GM23338 (cell line): ENCODE measurements at regions not wholly inside any gene's neighbourhood (a gene's known extent, or its start where the extent isn't known, plus 50 kb on each side); places are given as distances from the start of the nearest gene placed in this dataset.

ENCODE experiments used
- ATAC-seq: fragments of 200-7000 bp; cut with Tn5 transposase; 3 replicates; pipeline ENCODE4 v1.9.1; 2020
- DNase-seq: peaks from one replicate; pipeline ENCODE4 v3.0.0-alpha.2; 2015; ENCODE audit warnings: low spot score
- H2AFZ ChIP-seq: fragments of 200-600 bp; sonication (generic); 2 replicates; pipeline ENCODE4 v1.8.0; 2016; ENCODE audit warnings: antibody characterized with exemption, mild to moderate bottlenecking, moderate library complexity
- H3F3A ChIP-seq: fragments of 200-600 bp; sonication (generic); replicated peaks from 2 replicates; pipeline ENCODE4 v1.8.0; 2017; ENCODE audit warnings: antibody characterized with exemption, mixed run types, low read depth
- H3K27ac ChIP-seq: fragments of 200-600 bp; sonication (generic); 2 replicates; pipeline ENCODE4 v1.6.1; 2016; ENCODE audit warnings: low read depth
- H3K27me3 ChIP-seq: fragments of 200-600 bp; sonication (generic); 2 replicates; pipeline ENCODE4 v1.8.0; 2016; ENCODE audit warnings: mild to moderate bottlenecking, mixed run types, moderate library complexity; ENCODE audit not compliant: insufficient read depth
- H3K36me3 ChIP-seq: fragments of 200-600 bp; sonication (generic); 2 replicates; pipeline ENCODE4 v1.8.0; 2016; ENCODE audit warnings: mild to moderate bottlenecking; ENCODE audit not compliant: insufficient read depth
- H3K4me1 ChIP-seq: fragments of 200-600 bp; sonication (generic); 2 replicates; pipeline ENCODE4 v1.8.0; 2016; ENCODE audit warnings: mild to moderate bottlenecking, moderate library complexity; ENCODE audit not compliant: insufficient read depth
- H3K4me2 ChIP-seq: fragments of 200-600 bp; sonication (generic); 2 replicates; pipeline ENCODE4 v1.7.1; 2017; ENCODE audit warnings: mixed run types
- H3K4me3 ChIP-seq: fragments of 200-600 bp; sonication (generic); 2 replicates; pipeline ENCODE4 v1.6.1; 2016; ENCODE audit warnings: mixed run types
- H3K79me2 ChIP-seq: fragments of 200-600 bp; sonication (generic); replicated peaks from 2 replicates; pipeline ENCODE4 v1.8.0; 2017; ENCODE audit warnings: mild to moderate bottlenecking; ENCODE audit not compliant: insufficient read depth
- H3K9me2 ChIP-seq: fragments of 200-600 bp; sonication (generic); 2 replicates; pipeline ENCODE4 v1.8.0; 2017; ENCODE audit not compliant: insufficient read depth
- H4K20me1 ChIP-seq: fragments of 200-600 bp; sonication (generic); replicated peaks from 2 replicates; pipeline ENCODE4 v1.8.0; 2017; ENCODE audit warnings: mild to moderate bottlenecking; ENCODE audit not compliant: insufficient read depth
- H3K27ac Mint-ChIP-seq: 2 replicates; pipeline ENCODE4 v1.8.0; 2020; ENCODE audit warnings: inconsistent platforms, mild to moderate bottlenecking, moderate library complexity, mixed read lengths
- H3K27me3 Mint-ChIP-seq: 3 replicates; pipeline ENCODE4 v1.8.0; 2022; ENCODE audit warnings: low read depth, mild to moderate bottlenecking, moderate library complexity, mixed read lengths, inconsistent platforms; ENCODE audit not compliant: insufficient read depth, poor library complexity
- H3K36me3 Mint-ChIP-seq: 3 replicates; pipeline ENCODE4 v1.8.0; 2021; ENCODE audit warnings: low read depth, mild to moderate bottlenecking, inconsistent platforms, moderate library complexity, mixed read lengths
- H3K4me1 Mint-ChIP-seq: 3 replicates; pipeline ENCODE4 v1.8.0; 2020; ENCODE audit warnings: mild to moderate bottlenecking, inconsistent platforms, mixed read lengths
- H3K4me3 Mint-ChIP-seq: 3 replicates; pipeline ENCODE4 v1.8.0; 2021; ENCODE audit warnings: moderate library complexity, mild to moderate bottlenecking, inconsistent platforms, mixed read lengths
- H3K9me3 Mint-ChIP-seq: 3 replicates; pipeline ENCODE4 v1.8.0; 2020; ENCODE audit warnings: moderate library complexity, mild to moderate bottlenecking, inconsistent platforms, mixed read lengths
- CTCF ChIP-seq, 2 experiments: fragments of 200-600 bp in 1 of 2; sonication (generic) in 1 of 2; conservative IDR thresholded peaks; 2 replicates each; pipeline versions ENCODE4 v1.5.1 to v1.6.1; 2016 to 2017; ENCODE audit warnings: antibody characterized with exemption in 2 of 2, low read depth in 2 of 2, mild to moderate bottlenecking in 2 of 2, moderate library complexity in 1 of 2
- EZH2phosphoT487 ChIP-seq: fragments of 200-600 bp; sonication (generic); IDR thresholded peaks from one replicate; pipeline ENCODE4 v1.8.1; 2018; ENCODE audit warnings: antibody characterized with exemption; ENCODE audit not compliant: unreplicated experiment
- TF ChIP-seq, protein P1 (sequence below): fragments of 250-450 bp; sonication (Bioruptor Pico); IDR thresholded peaks from 2 replicates; pipeline ENCODE4 v1.5.0; 2020; ENCODE audit warnings: mild to moderate bottlenecking, moderate library complexity

- no peaks in the 10 kb centered on the region for H4K20me1 ChIP-seq
- no peak for TF ChIP-seq CTCF (conservative IDR thresholded peaks at IDR 0.05; ENCODE audit: low read depth in 2 of 2)
- TF ChIP-seq, protein P1, sequence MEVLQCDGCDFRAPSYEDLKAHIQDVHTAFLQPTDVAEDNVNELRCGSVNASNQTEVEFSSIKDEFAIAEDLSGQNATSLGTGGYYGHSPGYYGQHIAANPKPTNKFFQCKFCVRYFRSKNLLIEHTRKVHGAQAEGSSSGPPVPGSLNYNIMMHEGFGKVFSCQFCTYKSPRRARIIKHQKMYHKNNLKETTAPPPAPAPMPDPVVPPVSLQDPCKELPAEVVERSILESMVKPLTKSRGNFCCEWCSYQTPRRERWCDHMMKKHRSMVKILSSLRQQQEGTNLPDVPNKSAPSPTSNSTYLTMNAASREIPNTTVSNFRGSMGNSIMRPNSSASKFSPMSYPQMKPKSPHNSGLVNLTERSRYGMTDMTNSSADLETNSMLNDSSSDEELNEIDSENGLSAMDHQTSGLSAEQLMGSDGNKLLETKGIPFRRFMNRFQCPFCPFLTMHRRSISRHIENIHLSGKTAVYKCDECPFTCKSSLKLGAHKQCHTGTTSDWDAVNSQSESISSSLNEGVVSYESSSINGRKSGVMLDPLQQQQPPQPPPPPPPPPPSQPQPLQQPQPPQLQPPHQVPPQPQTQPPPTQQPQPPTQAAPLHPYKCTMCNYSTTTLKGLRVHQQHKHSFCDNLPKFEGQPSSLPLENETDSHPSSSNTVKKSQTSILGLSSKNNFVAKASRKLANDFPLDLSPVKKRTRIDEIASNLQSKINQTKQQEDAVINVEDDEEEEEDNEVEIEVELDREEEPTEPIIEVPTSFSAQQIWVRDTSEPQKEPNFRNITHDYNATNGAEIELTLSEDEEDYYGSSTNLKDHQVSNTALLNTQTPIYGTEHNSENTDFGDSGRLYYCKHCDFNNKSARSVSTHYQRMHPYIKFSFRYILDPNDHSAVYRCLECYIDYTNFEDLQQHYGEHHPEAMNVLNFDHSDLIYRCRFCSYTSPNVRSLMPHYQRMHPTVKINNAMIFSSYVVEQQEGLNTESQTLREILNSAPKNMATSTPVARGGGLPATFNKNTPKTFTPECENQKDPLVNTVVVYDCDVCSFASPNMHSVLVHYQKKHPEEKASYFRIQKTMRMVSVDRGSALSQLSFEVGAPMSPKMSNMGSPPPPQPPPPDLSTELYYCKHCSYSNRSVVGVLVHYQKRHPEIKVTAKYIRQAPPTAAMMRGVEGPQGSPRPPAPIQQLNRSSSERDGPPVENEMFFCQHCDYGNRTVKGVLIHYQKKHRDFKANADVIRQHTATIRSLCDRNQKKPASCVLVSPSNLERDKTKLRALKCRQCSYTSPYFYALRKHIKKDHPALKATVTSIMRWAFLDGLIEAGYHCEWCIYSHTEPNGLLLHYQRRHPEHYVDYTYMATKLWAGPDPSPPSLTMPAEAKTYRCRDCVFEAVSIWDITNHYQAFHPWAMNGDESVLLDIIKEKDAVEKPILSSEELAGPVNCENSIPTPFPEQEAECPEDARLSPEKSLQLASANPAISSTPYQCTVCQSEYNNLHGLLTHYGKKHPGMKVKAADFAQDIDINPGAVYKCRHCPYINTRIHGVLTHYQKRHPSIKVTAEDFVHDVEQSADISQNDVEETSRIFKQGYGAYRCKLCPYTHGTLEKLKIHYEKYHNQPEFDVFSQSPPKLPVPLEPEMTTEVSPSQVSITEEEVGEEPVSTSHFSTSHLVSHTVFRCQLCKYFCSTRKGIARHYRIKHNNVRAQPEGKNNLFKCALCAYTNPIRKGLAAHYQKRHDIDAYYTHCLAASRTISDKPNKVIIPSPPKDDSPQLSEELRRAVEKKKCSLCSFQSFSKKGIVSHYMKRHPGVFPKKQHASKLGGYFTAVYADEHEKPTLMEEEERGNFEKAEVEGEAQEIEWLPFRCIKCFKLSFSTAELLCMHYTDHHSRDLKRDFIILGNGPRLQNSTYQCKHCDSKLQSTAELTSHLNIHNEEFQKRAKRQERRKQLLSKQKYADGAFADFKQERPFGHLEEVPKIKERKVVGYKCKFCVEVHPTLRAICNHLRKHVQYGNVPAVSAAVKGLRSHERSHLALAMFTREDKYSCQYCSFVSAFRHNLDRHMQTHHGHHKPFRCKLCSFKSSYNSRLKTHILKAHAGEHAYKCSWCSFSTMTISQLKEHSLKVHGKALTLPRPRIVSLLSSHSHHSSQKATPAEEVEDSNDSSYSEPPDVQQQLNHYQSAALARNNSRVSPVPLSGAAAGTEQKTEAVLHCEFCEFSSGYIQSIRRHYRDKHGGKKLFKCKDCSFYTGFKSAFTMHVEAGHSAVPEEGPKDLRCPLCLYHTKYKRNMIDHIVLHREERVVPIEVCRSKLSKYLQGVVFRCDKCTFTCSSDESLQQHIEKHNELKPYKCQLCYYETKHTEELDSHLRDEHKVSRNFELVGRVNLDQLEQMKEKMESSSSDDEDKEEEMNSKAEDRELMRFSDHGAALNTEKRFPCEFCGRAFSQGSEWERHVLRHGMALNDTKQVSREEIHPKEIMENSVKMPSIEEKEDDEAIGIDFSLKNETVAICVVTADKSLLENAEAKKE (CRISPR knock-in tag), result no peak
- no peak for TF ChIP-seq EZH2phosphoT487
- DNase-seq, result no peak
- peak overlapping the region; percentile 43; the same call in 1 of the 2 replicates for H2AFZ ChIP-seq
- H3K4me1 ChIP-seq, result peaks cover 18% of the 10 kb centered on the region
- no peak for ATAC-seq
- Mint-ChIP-seq H3K9me3 (peaks cover 4% of the 10 kb centered on the region; the same call in 1 of the 3 replicates), H3K4me3 (no peak overlapping the region), H3K36me3 (0 out of 3 replicates have a peak, but pooled peaks cover 3% of the 10 kb centered on the region), H3K4me1 (peaks cover 37% of the 10 kb centered on the region), H3K27me3 (peaks cover 4% of the 10 kb centered on the region), H3K27ac (no peak overlapping the region)
- H3K27me3 ChIP-seq, result no peaks in the 10 kb centered on the region
- H3K79me2 ChIP-seq, result no peaks in the 10 kb centered on the region
- no peaks in the 10 kb centered on the region for H3F3A ChIP-seq
- no peaks in the 10 kb centered on the region for H3K9me2 ChIP-seq
- no peaks in the 10 kb centered on the region for H3K36me3 ChIP-seq
- H3K4me2 ChIP-seq, result no peak overlapping the region
- no peak overlapping the region for H3K4me3 ChIP-seq
- H3K27ac ChIP-seq, result no peak overlapping the region
Measured at GRCh38 chr1:91099746-91100621, 78.1 kb upstream of the ZNF644 start.
